HCT116 (cell line): ENCODE measurements at regions not wholly inside any gene's neighbourhood (a gene's known extent, or its start where the extent isn't known, plus 50 kb on each side); places are given as distances from the start of the nearest gene placed in this dataset.

Experiments used
- ATAC-seq: fragments of 200-7000 bp; cut with Tn5 transposase; 2 replicates; pipeline ENCODE4 v1.9.1; 2020; ENCODE audit warnings: mild to moderate bottlenecking, moderate library complexity
- BruUV-seq: library from RNA; stranded (reverse); fragments of 400-500 nt; replicated peaks from 2 replicates; lab custom pipeline; 2021; lab: Mats Ljungman, UMichigan
- CTCF ChIA-PET: fragments of 300-600 bp; sonication (Branson Sonifier 250); formaldehyde crosslinking; loops from one replicate; lab custom pipeline; 2021; ENCODE audit warnings: antibody characterized with exemption; lab: Charles Lee
- POLR2A ChIA-PET: fragments of 300-600, 350-600 bp; sonication (Branson Sonifier 250); formaldehyde crosslinking; loops from one replicate; lab custom pipeline; 2021; ENCODE audit warnings: antibody characterized with exemption; lab: Charles Lee
- RAD21 ChIA-PET, 2 experiments: fragments of 300-600 bp; sonication (Branson Sonifier 250); formaldehyde crosslinking; loops; one replicate each; lab custom pipeline; 2023; ENCODE audit warnings: low total read pairs in 2 of 2; ENCODE audit not compliant: uncharacterized antibody in 2 of 2, unreplicated experiment in 2 of 2, low non-redundant PET in 1 of 2; lab: Charles Lee
- DNase-seq: peaks from one replicate; pipeline ENCODE4 v3.0.0-alpha.2; 2010; ENCODE audit warnings: low read depth, low spot score
- H2AFZ ChIP-seq: fragments of 200-600 bp; shearing (Covaris generic), sonication (generic); 2 replicates; pipeline ENCODE4 v1.6.1; 2017; ENCODE audit warnings: low read depth, mixed run types, mixed read lengths, antibody characterized with exemption, low read length; ENCODE audit not compliant: poor library complexity, severe bottlenecking
- H3K27ac ChIP-seq: 2 replicates; pipeline ENCODE4 v1.5.1; 2012; ENCODE audit warnings: low read depth, low read length
- H3K27me3 ChIP-seq: fragments of 200-600 bp; sonication (generic); 2 replicates; pipeline ENCODE4 v1.6.1; 2016; ENCODE audit warnings: mixed run types, low read length, mixed read lengths; ENCODE audit not compliant: insufficient read depth
- H3K36me3 ChIP-seq, 2 experiments: fragments of 200-500 bp in 1 of 2; fragments of 200-600 bp in 1 of 2; sonication (Bioruptor generic) in 1 of 2; sonication (generic) in 1 of 2; 2 replicates each; pipeline versions ENCODE4 v1.5.1 to v1.6.1; 2014 to 2016; ENCODE audit warnings: low read length in 2 of 2, inconsistent platforms in 1 of 2, mixed read lengths in 1 of 2, mixed run types in 1 of 2; ENCODE audit not compliant: insufficient read depth in 2 of 2, control insufficient read depth in 1 of 2
- H3K4me1 ChIP-seq, 2 experiments: fragments of 200-600 bp in 1 of 2; sonication (generic) in 1 of 2; 2 replicates each; pipeline versions ENCODE4 v1.5.1 to v1.6.1; 2012 to 2017; ENCODE audit warnings: low read length in 2 of 2, inconsistent platforms in 1 of 2, mild to moderate bottlenecking in 1 of 2, mixed read lengths in 1 of 2, mixed run types in 1 of 2, moderate library complexity in 1 of 2; ENCODE audit not compliant: insufficient read depth in 2 of 2, control insufficient read depth in 1 of 2
- H3K4me2 ChIP-seq: fragments of 200-600 bp; sonication (generic); 2 replicates; pipeline ENCODE4 v1.6.1; 2017; ENCODE audit warnings: mixed run types, low read length, mixed read lengths
- H3K4me3 ChIP-seq, 2 experiments: fragments of 200-600 bp in 1 of 2; sonication (generic) in 1 of 2; replicated peaks in 1 of 2; 2 replicates each; pipeline ENCODE4 v1.5.1; 2011 to 2016; ENCODE audit warnings: low read length in 2 of 2, control low read depth in 1 of 2, low read depth in 1 of 2, mild to moderate bottlenecking in 1 of 2, mixed read lengths in 1 of 2, mixed run types in 1 of 2
- H3K79me2 ChIP-seq: fragments of 200-600 bp; sonication (generic); 2 replicates; pipeline ENCODE4 v1.6.1; 2017; ENCODE audit warnings: mild to moderate bottlenecking, mixed run types, low read length, moderate library complexity, mixed read lengths; ENCODE audit not compliant: insufficient read depth
- H3K9ac ChIP-seq: fragments of 200-600 bp; sonication (generic); 2 replicates; pipeline ENCODE4 v1.6.1; 2016; ENCODE audit warnings: low read length, mixed read lengths
- H3K9me2 ChIP-seq: fragments of 200-600 bp; sonication (generic), shearing (Covaris generic); 2 replicates; pipeline ENCODE4 v1.6.1; 2017; ENCODE audit warnings: mixed run types, mild to moderate bottlenecking, moderate library complexity; ENCODE audit not compliant: insufficient read depth
- H3K9me3 ChIP-seq, 2 experiments: fragments of 200-500 bp in 1 of 2; fragments of 200-600 bp in 1 of 2; sonication (Bioruptor generic) in 1 of 2; sonication (generic) in 1 of 2; 2 replicates each; pipeline ENCODE4 v1.6.1; 2014 to 2017; ENCODE audit warnings: low read length in 2 of 2, mixed read lengths in 2 of 2, inconsistent platforms in 1 of 2, low read depth in 1 of 2, mild to moderate bottlenecking in 1 of 2, mixed run types in 1 of 2, moderate library complexity in 1 of 2; ENCODE audit not compliant: control insufficient read depth in 1 of 2, insufficient read depth in 1 of 2
- H4K20me1 ChIP-seq: fragments of 200-600 bp; sonication (generic), shearing (Covaris generic); 2 replicates; pipeline ENCODE4 v1.6.1; 2017; ENCODE audit warnings: mixed run types, mild to moderate bottlenecking, moderate library complexity; ENCODE audit not compliant: insufficient read depth
- ATF3 ChIP-seq: IDR thresholded peaks from 2 replicates; pipeline ENCODE4 v1.6.1; 2012
- CEBPB ChIP-seq: IDR thresholded peaks from 2 replicates; pipeline ENCODE4 v1.6.1; 2012; ENCODE audit warnings: low read depth
- ELF1 ChIP-seq: IDR thresholded peaks from 2 replicates; pipeline ENCODE4 v1.6.1; 2012; ENCODE audit warnings: low read depth, borderline replicate concordance
- EZH2 ChIP-seq: fragments of 200-600 bp; sonication (generic); IDR thresholded peaks from 2 replicates; pipeline ENCODE4 v1.6.1; 2017; ENCODE audit warnings: antibody characterized with exemption, mixed run types
- FOSL1 ChIP-seq: IDR thresholded peaks from 2 replicates; pipeline ENCODE4 v1.6.1; 2012; ENCODE audit warnings: low read depth
- JUND ChIP-seq: IDR thresholded peaks from 2 replicates; pipeline ENCODE4 v1.6.1; 2012
- POLR2A ChIP-seq: IDR thresholded peaks from 2 replicates; pipeline ENCODE4 v1.7.0; 2011; ENCODE audit warnings: borderline replicate concordance; ENCODE audit not compliant: insufficient read depth, insufficient read length; ENCODE audit errors: extremely low read depth
- POLR2AphosphoS5 ChIP-seq: IDR thresholded peaks from 2 replicates; pipeline ENCODE4 v1.6.1; 2011; ENCODE audit warnings: mild to moderate bottlenecking, low read depth, low read length, moderate library complexity
- RAD21 ChIP-seq: IDR thresholded peaks from 2 replicates; pipeline ENCODE4 v1.6.1; 2012; ENCODE audit warnings: low read depth, mild to moderate bottlenecking
- SP1 ChIP-seq: IDR thresholded peaks from 2 replicates; pipeline ENCODE4 v1.6.1; 2012; ENCODE audit warnings: low read depth
- TCF7L2 ChIP-seq: IDR thresholded peaks from 2 replicates; pipeline ENCODE4 v1.7.0; 2011; ENCODE audit warnings: borderline replicate concordance, inconsistent platforms; ENCODE audit not compliant: insufficient read depth, insufficient read length; ENCODE audit errors: extremely low read depth
- ZBTB33 ChIP-seq: IDR thresholded peaks from 2 replicates; pipeline ENCODE4 v1.6.1; 2011; ENCODE audit warnings: mild to moderate bottlenecking, low read length, moderate library complexity; ENCODE audit not compliant: insufficient replicate concordance; ENCODE audit errors: extremely low read depth
- ZFX ChIP-seq: fragments of 450-650 bp; IDR thresholded peaks from 2 replicates; pipeline ENCODE4 v1.6.1; 2017
- ZNF274 ChIP-seq: fragments of 200-500 bp; sonication (Bioruptor generic); IDR thresholded peaks from 2 replicates; pipeline ENCODE4 v1.6.1; 2014; ENCODE audit warnings: mild to moderate bottlenecking, low read depth, low read length, inconsistent platforms
- intact Hi-C: fragments of 100-400 bp; cut with micrococcal nuclease; formaldehyde crosslinking; loops from 2 replicates; pipeline ENCODE4 v1.10.0; 2022
- TF ChIP-seq, protein P1 (sequence below): IDR thresholded peaks from 2 replicates; pipeline ENCODE4 v1.6.1; 2012
- TF ChIP-seq, protein P2 (sequence below): IDR thresholded peaks from 2 replicates; pipeline ENCODE4 v1.6.1; 2012; ENCODE audit warnings: low read depth
- TF ChIP-seq, protein P3 (sequence below), 3 experiments: fragments of 200-600 bp in 1 of 3; sonication (generic) in 1 of 3; IDR thresholded peaks in 2 of 3; conservative IDR thresholded peaks in 1 of 3; 2 replicates each; pipeline ENCODE4 v1.5.1; 2012 to 2017; ENCODE audit warnings: low read depth in 2 of 3, low read length in 2 of 3, antibody characterized with exemption in 1 of 3, borderline replicate concordance in 1 of 3, control low read depth in 1 of 3, mild to moderate bottlenecking in 1 of 3, mixed read lengths in 1 of 3, mixed run types in 1 of 3, moderate library complexity in 1 of 3; ENCODE audit not compliant: insufficient read depth in 1 of 3

GRCh38 chr2:121904656-121905055 lies 149.2 kb downstream of the TSN start:
- Histone ChIP-seq H3K27me3 (peaks cover 7% of the 10 kb centered on the region; the same call in 1 of the 2 replicates), H3K79me2 (no peaks in the 10 kb centered on the region), H3K4me2 (no peak overlapping the region), H3K9me2 (no peaks in the 10 kb centered on the region), H3K36me3 (no peaks in the 10 kb centered on the region), H3K27ac (no peak overlapping the region), H3K4me3 (no peak overlapping the region), H3K9ac (no peak overlapping the region), H4K20me1 (no peaks in the 10 kb centered on the region), H2AFZ (no peak overlapping the region), H3K9me3 (no peaks in the 10 kb centered on the region), H3K4me1 (no peaks in the 10 kb centered on the region)
- RAD21 ChIA-PET = no interaction called here
- TF ChIP-seq POLR2AphosphoS5 (no peak), ZNF274 (no peak), FOSL1 (no peak), RAD21 (no peak), TCF7L2 (no peak), EZH2 (no peak), JUND (no peak), CEBPB (no peak), SP1 (no peak), POLR2A (no peak), ZFX (no peak), ZBTB33 (no peak), ATF3 (no peak), ELF1 (no peak)
- TF ChIP-seq, protein P1, sequence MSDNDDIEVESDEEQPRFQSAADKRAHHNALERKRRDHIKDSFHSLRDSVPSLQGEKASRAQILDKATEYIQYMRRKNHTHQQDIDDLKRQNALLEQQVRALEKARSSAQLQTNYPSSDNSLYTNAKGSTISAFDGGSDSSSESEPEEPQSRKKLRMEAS = no peak
- TF ChIP-seq, protein P2, sequence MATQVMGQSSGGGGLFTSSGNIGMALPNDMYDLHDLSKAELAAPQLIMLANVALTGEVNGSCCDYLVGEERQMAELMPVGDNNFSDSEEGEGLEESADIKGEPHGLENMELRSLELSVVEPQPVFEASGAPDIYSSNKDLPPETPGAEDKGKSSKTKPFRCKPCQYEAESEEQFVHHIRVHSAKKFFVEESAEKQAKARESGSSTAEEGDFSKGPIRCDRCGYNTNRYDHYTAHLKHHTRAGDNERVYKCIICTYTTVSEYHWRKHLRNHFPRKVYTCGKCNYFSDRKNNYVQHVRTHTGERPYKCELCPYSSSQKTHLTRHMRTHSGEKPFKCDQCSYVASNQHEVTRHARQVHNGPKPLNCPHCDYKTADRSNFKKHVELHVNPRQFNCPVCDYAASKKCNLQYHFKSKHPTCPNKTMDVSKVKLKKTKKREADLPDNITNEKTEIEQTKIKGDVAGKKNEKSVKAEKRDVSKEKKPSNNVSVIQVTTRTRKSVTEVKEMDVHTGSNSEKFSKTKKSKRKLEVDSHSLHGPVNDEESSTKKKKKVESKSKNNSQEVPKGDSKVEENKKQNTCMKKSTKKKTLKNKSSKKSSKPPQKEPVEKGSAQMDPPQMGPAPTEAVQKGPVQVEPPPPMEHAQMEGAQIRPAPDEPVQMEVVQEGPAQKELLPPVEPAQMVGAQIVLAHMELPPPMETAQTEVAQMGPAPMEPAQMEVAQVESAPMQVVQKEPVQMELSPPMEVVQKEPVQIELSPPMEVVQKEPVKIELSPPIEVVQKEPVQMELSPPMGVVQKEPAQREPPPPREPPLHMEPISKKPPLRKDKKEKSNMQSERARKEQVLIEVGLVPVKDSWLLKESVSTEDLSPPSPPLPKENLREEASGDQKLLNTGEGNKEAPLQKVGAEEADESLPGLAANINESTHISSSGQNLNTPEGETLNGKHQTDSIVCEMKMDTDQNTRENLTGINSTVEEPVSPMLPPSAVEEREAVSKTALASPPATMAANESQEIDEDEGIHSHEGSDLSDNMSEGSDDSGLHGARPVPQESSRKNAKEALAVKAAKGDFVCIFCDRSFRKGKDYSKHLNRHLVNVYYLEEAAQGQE = no peak
- TF ChIP-seq, protein P3, sequence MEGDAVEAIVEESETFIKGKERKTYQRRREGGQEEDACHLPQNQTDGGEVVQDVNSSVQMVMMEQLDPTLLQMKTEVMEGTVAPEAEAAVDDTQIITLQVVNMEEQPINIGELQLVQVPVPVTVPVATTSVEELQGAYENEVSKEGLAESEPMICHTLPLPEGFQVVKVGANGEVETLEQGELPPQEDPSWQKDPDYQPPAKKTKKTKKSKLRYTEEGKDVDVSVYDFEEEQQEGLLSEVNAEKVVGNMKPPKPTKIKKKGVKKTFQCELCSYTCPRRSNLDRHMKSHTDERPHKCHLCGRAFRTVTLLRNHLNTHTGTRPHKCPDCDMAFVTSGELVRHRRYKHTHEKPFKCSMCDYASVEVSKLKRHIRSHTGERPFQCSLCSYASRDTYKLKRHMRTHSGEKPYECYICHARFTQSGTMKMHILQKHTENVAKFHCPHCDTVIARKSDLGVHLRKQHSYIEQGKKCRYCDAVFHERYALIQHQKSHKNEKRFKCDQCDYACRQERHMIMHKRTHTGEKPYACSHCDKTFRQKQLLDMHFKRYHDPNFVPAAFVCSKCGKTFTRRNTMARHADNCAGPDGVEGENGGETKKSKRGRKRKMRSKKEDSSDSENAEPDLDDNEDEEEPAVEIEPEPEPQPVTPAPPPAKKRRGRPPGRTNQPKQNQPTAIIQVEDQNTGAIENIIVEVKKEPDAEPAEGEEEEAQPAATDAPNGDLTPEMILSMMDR (IDR thresholded peaks at IDR 0.05 in 2 of 3, conservative IDR thresholded peaks at IDR 0.05 in 1 of 3; ENCODE audit: borderline replicate concordance in 1 of 3, insufficient read depth in 1 of 3, low read depth in 2 of 3, low read length in 2 of 3) = no peak
- BruUV-seq = no TSS peak
- CTCF ChIA-PET = no interaction called here
- no peak for ATAC-seq
- POLR2A ChIA-PET = no interaction called here
- no peak for DNase-seq
- intact Hi-C loops = no loop called here
